IMR-90 (cell line): ENCODE measurements at regions not wholly inside any gene's neighbourhood (a gene's known extent, or its start where the extent isn't known, plus 50 kb on each side); places are given as distances from the start of the nearest gene placed in this dataset.

Source experiments
- ATAC-seq: fragments of 200-7000 bp; cut with Tn5 transposase; 2 replicates; pipeline ENCODE4 v1.9.1; 2020; ENCODE audit warnings: low read depth, mild to moderate bottlenecking, moderate library complexity
- BruUV-seq: library from RNA; stranded (reverse); fragments of 400-500 nt; replicated peaks from 2 replicates; lab custom pipeline; 2021; lab: Mats Ljungman, UMichigan
- CTCF ChIA-PET: fragments of 300-600 bp; formaldehyde crosslinking; extraction: SDS; loops from one replicate; lab custom pipeline; 2021; ENCODE audit warnings: antibody characterized with exemption; lab: Yijun Ruan, JAX
- POLR2A ChIA-PET: fragments of 300-600 bp; sonication (Branson Sonifier 250); formaldehyde crosslinking; loops from one replicate; lab custom pipeline; 2022; ENCODE audit warnings: antibody characterized with exemption; ENCODE audit not compliant: unreplicated experiment; lab: Charles Lee
- DNase-seq: peaks from one replicate; pipeline ENCODE4 v3.0.0; 2013
- H2AFZ ChIP-seq: replicated peaks from 2 replicates; pipeline ENCODE3; 2013; ENCODE audit warnings: low read length, mild to moderate bottlenecking; ENCODE audit not compliant: poor library complexity
- H2AK5ac ChIP-seq: 2 replicates; pipeline ENCODE4 v1.6.1; 2013; ENCODE audit warnings: low read depth, low read length, inconsistent platforms
- H2AK9ac ChIP-seq: replicated peaks from 2 replicates; pipeline ENCODE3; 2013; ENCODE audit warnings: mild to moderate bottlenecking, low read depth, low read length, moderate library complexity; ENCODE audit not compliant: poor library complexity
- H2BK120ac ChIP-seq: 2 replicates; pipeline ENCODE4 v1.6.1; 2013; ENCODE audit warnings: low read depth, low read length, inconsistent platforms
- H2BK15ac ChIP-seq: 3 replicates; pipeline ENCODE4 v1.6.1; 2013; ENCODE audit warnings: low read depth, low read length, inconsistent platforms
- H2BK20ac ChIP-seq: 2 replicates; pipeline ENCODE4 v1.6.1; 2013; ENCODE audit warnings: low read depth, mild to moderate bottlenecking, inconsistent platforms, low read length, moderate library complexity
- H2BK5ac ChIP-seq: 2 replicates; pipeline ENCODE4 v1.6.1; 2013; ENCODE audit warnings: mild to moderate bottlenecking, low read depth, low read length, inconsistent platforms; ENCODE audit not compliant: poor library complexity, severe bottlenecking
- H3K14ac ChIP-seq: replicated peaks from 2 replicates; pipeline ENCODE4 v1.6.1; 2013; ENCODE audit warnings: low read depth, low read length, inconsistent platforms
- H3K18ac ChIP-seq: 2 replicates; pipeline ENCODE4 v1.6.1; 2013; ENCODE audit warnings: low read depth, low read length, control low read depth
- H3K23ac ChIP-seq: 2 replicates; pipeline ENCODE4 v1.6.1; 2013; ENCODE audit warnings: low read depth, low read length, inconsistent platforms
- H3K27ac ChIP-seq: 2 replicates; pipeline ENCODE4 v1.5.1; 2013; ENCODE audit warnings: mild to moderate bottlenecking, control low read depth, low read length; ENCODE audit not compliant: insufficient read depth
- H3K27me3 ChIP-seq: 2 replicates; pipeline ENCODE4 v1.6.1; 2013; ENCODE audit warnings: low read length; ENCODE audit not compliant: control insufficient read depth, insufficient read depth
- H3K36me3 ChIP-seq: 2 replicates; pipeline ENCODE4 v1.6.1; 2013; ENCODE audit warnings: low read length, mixed read lengths; ENCODE audit not compliant: control insufficient read depth, insufficient read depth
- H3K4ac ChIP-seq: 2 replicates; pipeline ENCODE4 v1.6.1; 2013; ENCODE audit warnings: low read depth, low read length, inconsistent platforms
- H3K4me1 ChIP-seq: 2 replicates; pipeline ENCODE4 v1.6.1; 2013; ENCODE audit warnings: low read length, mixed read lengths; ENCODE audit not compliant: control insufficient read depth, insufficient read depth
- H3K4me2 ChIP-seq: 2 replicates; pipeline ENCODE4 v1.6.1; 2013; ENCODE audit warnings: low read depth, mild to moderate bottlenecking, control low read depth, low read length, moderate library complexity
- H3K4me3 ChIP-seq: 2 replicates; pipeline ENCODE4 v1.5.1; 2013; ENCODE audit warnings: low read depth, mild to moderate bottlenecking, control low read depth, low read length, moderate library complexity; ENCODE audit not compliant: insufficient read depth
- H3K56ac ChIP-seq: 2 replicates; pipeline ENCODE4 v1.6.1; 2013; ENCODE audit warnings: low read length, inconsistent platforms; ENCODE audit not compliant: insufficient read depth; ENCODE audit errors: extremely low read depth
- H3K79me1 ChIP-seq, 2 experiments: 2 replicates each; pipeline ENCODE4 v1.6.1; 2013; ENCODE audit warnings: low read length in 2 of 2, inconsistent platforms in 1 of 2, low read depth in 1 of 2
- H3K9ac ChIP-seq: 2 replicates; pipeline ENCODE4 v1.6.1; 2013; ENCODE audit warnings: low read depth, low read length, control low read depth
- H3K9me1 ChIP-seq: 2 replicates; pipeline ENCODE4 v1.6.1; 2013; ENCODE audit warnings: low read length, inconsistent platforms; ENCODE audit not compliant: insufficient read depth
- H3K9me3 ChIP-seq: 2 replicates; pipeline ENCODE4 v1.6.1; 2013; ENCODE audit warnings: low read length; ENCODE audit not compliant: control insufficient read depth, insufficient read depth
- H4K20me1 ChIP-seq: 2 replicates; pipeline ENCODE4 v1.6.1; 2013; ENCODE audit warnings: low read length, inconsistent platforms; ENCODE audit not compliant: insufficient read depth
- H4K5ac ChIP-seq: 2 replicates; pipeline ENCODE4 v1.6.1; 2013; ENCODE audit warnings: mild to moderate bottlenecking, low read depth, low read length, control low read depth
- H4K8ac ChIP-seq, 2 experiments: 2 replicates each; pipeline ENCODE4 v1.6.1; 2013; ENCODE audit warnings: low read depth in 2 of 2, low read length in 2 of 2, control low read depth in 1 of 2, inconsistent platforms in 1 of 2
- H4K91ac ChIP-seq: 2 replicates; pipeline ENCODE4 v1.6.1; 2013; ENCODE audit warnings: low read depth, low read length, inconsistent platforms; ENCODE audit not compliant: insufficient read depth
- CEBPB ChIP-seq: IDR thresholded peaks from 2 replicates; pipeline ENCODE4 v1.6.1; 2012; ENCODE audit warnings: low read depth, low read length, improper control_type of control experiment
- CHD1 ChIP-seq: IDR thresholded peaks from 2 replicates; pipeline ENCODE4 v1.6.1; 2012; ENCODE audit warnings: low read depth, low read length, improper control_type of control experiment
- MAFK ChIP-seq: IDR thresholded peaks from 2 replicates; pipeline ENCODE4 v1.6.1; 2012; ENCODE audit warnings: low read depth, low read length, improper control_type of control experiment
- MAZ ChIP-seq: IDR thresholded peaks from 2 replicates; pipeline ENCODE4 v1.6.1; 2012; ENCODE audit warnings: low read depth, mild to moderate bottlenecking, low read length, improper control_type of control experiment, moderate library complexity, borderline replicate concordance
- MXI1 ChIP-seq: IDR thresholded peaks from 2 replicates; pipeline ENCODE4 v1.6.1; 2012; ENCODE audit warnings: low read depth, mild to moderate bottlenecking, low read length, moderate library complexity, borderline replicate concordance
- POLR2A ChIP-seq: IDR thresholded peaks from 2 replicates; pipeline ENCODE4 v1.6.1; 2012; ENCODE audit warnings: mild to moderate bottlenecking, low read depth, low read length
- RFX5 ChIP-seq: IDR thresholded peaks from 2 replicates; pipeline ENCODE4 v1.8.0; 2012; ENCODE audit warnings: low read depth, mild to moderate bottlenecking, low read length, moderate library complexity
- WGBS, 2 experiments: methylation state at CpG; one replicate each; pipeline versions ENCODE4 v1.1.5 to v1.1.7; 2013; ENCODE audit warnings: missing lambda C conversion rate in 2 of 2; ENCODE audit not compliant: insufficient read length in 1 of 2; ENCODE audit errors: extremely low coverage in 2 of 2; 5-methylcytosine and 5-hydroxymethylcytosine counted together
- dilution Hi-C: fragments of 300-500 bp; cut with HindIII; formaldehyde crosslinking; loops from one replicate; pipeline ENCODE4 v1.14.3; 2018; ENCODE audit warnings: low sequenced_read_pairs; ENCODE audit not compliant: unreplicated experiment
- in situ Hi-C: fragments of 300-500 bp; cut with MboI; formaldehyde crosslinking; loops from 3 replicates; pipeline ENCODE4 v1.14.3; 2019; ENCODE audit warnings: low sequenced_read_pairs, inconsistent platforms, mixed read lengths
- intact Hi-C: fragments of 100-400 bp; cut with micrococcal nuclease; formaldehyde crosslinking; loops from 2 replicates; pipeline ENCODE4 v1.10.0; 2022
- TF ChIP-seq, protein P1 (sequence below): fragments of 150-350 bp; IDR thresholded peaks from 2 replicates; pipeline ENCODE4 v1.6.1; 2016; ENCODE audit warnings: low read depth, mild to moderate bottlenecking, low read length, moderate library complexity, borderline replicate concordance

DNA sequence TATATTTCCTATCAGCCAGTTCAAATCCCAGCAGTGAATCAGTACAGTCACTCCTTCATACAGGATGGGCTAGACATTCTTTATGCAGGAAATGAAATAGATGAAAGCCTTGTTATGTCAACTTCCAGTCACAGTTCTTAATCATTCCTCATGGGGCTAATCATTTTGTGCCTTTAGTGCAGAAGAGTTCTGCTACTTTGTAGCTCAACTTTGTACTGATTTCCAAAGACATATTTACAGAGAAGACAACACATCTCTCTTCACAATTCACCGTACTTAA, 593.9 kb upstream of the NETO1 start:
- intact Hi-C loops = no loop called here
- H3K36me3 ChIP-seq = no peaks in the 10 kb centered on the region
- no peak overlapping the region for H4K91ac ChIP-seq
- POLR2A ChIA-PET = no interaction called here
- no peak overlapping the region for H2BK20ac ChIP-seq
- no peak overlapping the region for H3K27ac ChIP-seq
- H2BK5ac ChIP-seq = peak overlapping the region; percentile 55
- H2BK120ac ChIP-seq = no peak overlapping the region
- H3K4me3 ChIP-seq = no peak overlapping the region
- no peak overlapping the region for H3K4ac ChIP-seq
- dilution Hi-C loops = no loop called here
- 0 out of 2 replicates have a peak overlapping the region, but pooled peaks have one; percentile 19 for H3K23ac ChIP-seq
- no peak overlapping the region; the same call in 1 of the 2 replicates for H3K4me2 ChIP-seq
- no peaks in the 10 kb centered on the region for H3K27me3 ChIP-seq
- BruUV-seq = no TSS peak
- no peaks in the 10 kb centered on the region for H3K9me3 ChIP-seq
- no peak overlapping the region for H3K14ac ChIP-seq
- peaks cover 0 to 7% of the 10 kb centered on the region in 2 experiments; a peak in 1 of 4 replicates for H3K79me1 ChIP-seq
- no peaks in the 10 kb centered on the region for H4K20me1 ChIP-seq
- H3K4me1 ChIP-seq = peaks cover 5% of the 10 kb centered on the region; the same call in 1 of the 2 replicates
- no CpG with 5 or more reads among the region's 1 CpG for WGBS, 2 experiments
- H4K8ac ChIP-seq = no peak overlapping the region
- H4K5ac ChIP-seq = no peak overlapping the region
- H2BK15ac ChIP-seq = no peak overlapping the region
- in situ Hi-C loops = no loop called here
- no peak overlapping the region for H2AFZ ChIP-seq
- H3K9me1 ChIP-seq = 0 out of 2 replicates have a peak, but pooled peaks cover 3% of the 10 kb centered on the region
- no peak overlapping the region for H3K18ac ChIP-seq
- no peak overlapping the region for H3K56ac ChIP-seq
- CTCF ChIA-PET = no interaction called here
- ATAC-seq (peak; percentile 71), DNase-seq (peak; percentile 41)
- H3K9ac ChIP-seq = no peak overlapping the region
- TF ChIP-seq POLR2A = no peak
- no peak for TF ChIP-seq CHD1
- TF ChIP-seq CEBPB = no peak
- TF ChIP-seq MAFK = no peak
- TF ChIP-seq RFX5 = no peak
- TF ChIP-seq, protein P1, sequence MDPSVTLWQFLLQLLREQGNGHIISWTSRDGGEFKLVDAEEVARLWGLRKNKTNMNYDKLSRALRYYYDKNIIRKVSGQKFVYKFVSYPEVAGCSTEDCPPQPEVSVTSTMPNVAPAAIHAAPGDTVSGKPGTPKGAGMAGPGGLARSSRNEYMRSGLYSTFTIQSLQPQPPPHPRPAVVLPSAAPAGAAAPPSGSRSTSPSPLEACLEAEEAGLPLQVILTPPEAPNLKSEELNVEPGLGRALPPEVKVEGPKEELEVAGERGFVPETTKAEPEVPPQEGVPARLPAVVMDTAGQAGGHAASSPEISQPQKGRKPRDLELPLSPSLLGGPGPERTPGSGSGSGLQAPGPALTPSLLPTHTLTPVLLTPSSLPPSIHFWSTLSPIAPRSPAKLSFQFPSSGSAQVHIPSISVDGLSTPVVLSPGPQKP = no peak
- no peak for TF ChIP-seq MXI1
- no peak for TF ChIP-seq MAZ
- H2AK9ac ChIP-seq = no peak overlapping the region
- H2AK5ac ChIP-seq = no peak overlapping the region
